GM23248 (cell line): ENCODE measurements at regions not wholly inside any gene's neighbourhood (a gene's known extent, or its start where the extent isn't known, plus 50 kb on each side); places are given as distances from the start of the nearest gene placed in this dataset.

ENCODE experiments used
- DNase-seq: peaks from one replicate; pipeline ENCODE4 v3.0.0-alpha.2; 2015
- H2AFZ ChIP-seq: fragments of 200-600 bp; sonication (generic); 2 replicates; pipeline ENCODE4 v1.6.1; 2016; ENCODE audit warnings: antibody characterized with exemption
- H3F3A ChIP-seq: fragments of 200-600 bp; sonication (generic); 2 replicates; pipeline ENCODE4 v1.6.1; 2016; ENCODE audit warnings: mild to moderate bottlenecking, antibody characterized with exemption, mixed run types; ENCODE audit not compliant: insufficient read depth
- H3K27ac ChIP-seq: fragments of 200-600 bp; sonication (generic); 2 replicates; pipeline ENCODE4 v1.5.1; 2016; ENCODE audit warnings: mild to moderate bottlenecking
- H3K27me3 ChIP-seq: fragments of 200-600 bp; sonication (generic); replicated peaks from 2 replicates; pipeline ENCODE4 v1.6.1; 2016; ENCODE audit warnings: mild to moderate bottlenecking; ENCODE audit not compliant: insufficient read depth
- H3K36me3 ChIP-seq: fragments of 200-600 bp; sonication (generic); 2 replicates; pipeline ENCODE4 v1.6.1; 2016; ENCODE audit warnings: low read depth, mild to moderate bottlenecking
- H3K4me1 ChIP-seq: fragments of 200-600 bp; sonication (generic); 2 replicates; pipeline ENCODE4 v1.6.1; 2016; ENCODE audit warnings: mild to moderate bottlenecking; ENCODE audit not compliant: insufficient read depth
- H3K4me2 ChIP-seq: fragments of 200-600 bp; sonication (generic); one replicate; pipeline ENCODE4 v1.6.1; 2016; ENCODE audit warnings: mild to moderate bottlenecking; ENCODE audit not compliant: unreplicated experiment
- H3K4me3 ChIP-seq: fragments of 200-600 bp; sonication (generic); 2 replicates; pipeline ENCODE4 v1.5.1; 2016; ENCODE audit warnings: mild to moderate bottlenecking
- H3K79me2 ChIP-seq: fragments of 200-600 bp; sonication (generic); 2 replicates; pipeline ENCODE4 v1.6.1; 2016; ENCODE audit warnings: mild to moderate bottlenecking; ENCODE audit not compliant: insufficient read depth
- H3K9ac ChIP-seq: fragments of 200-600 bp; sonication (generic); 2 replicates; pipeline ENCODE4 v1.6.1; 2016; ENCODE audit warnings: mild to moderate bottlenecking
- H3K9me2 ChIP-seq: fragments of 200-600 bp; sonication (generic); 2 replicates; pipeline ENCODE4 v1.6.1; 2016; ENCODE audit warnings: mixed run types, mild to moderate bottlenecking, moderate library complexity; ENCODE audit not compliant: insufficient read depth
- H3K9me3 ChIP-seq: fragments of 200-600 bp; sonication (generic); one replicate; pipeline ENCODE4 v1.6.1; 2017; ENCODE audit warnings: low read depth
- H4K20me1 ChIP-seq: fragments of 200-600 bp; sonication (generic); 2 replicates; pipeline ENCODE4 v1.6.0; 2016; ENCODE audit not compliant: insufficient read depth
- EZH2 ChIP-seq: fragments of 200-600 bp; sonication (generic); IDR thresholded peaks from 2 replicates; pipeline ENCODE4 v1.6.1; 2018; ENCODE audit warnings: antibody characterized with exemption, mild to moderate bottlenecking; ENCODE audit not compliant: insufficient read depth, poor library complexity, severe bottlenecking
- EZH2phosphoT487 ChIP-seq: fragments of 200-600 bp; sonication (generic); IDR thresholded peaks from 2 replicates; pipeline ENCODE4 v1.6.1; 2018; ENCODE audit warnings: antibody characterized with exemption, moderate library complexity, mild to moderate bottlenecking, low read depth; ENCODE audit not compliant: insufficient read depth
- WGBS, 2 experiments: methylation state at CpG; one replicate each; pipeline ENCODE4 v1.1.6; 2015 to 2017; ENCODE audit warnings: low lambda C conversion rate in 2 of 2, low coverage in 1 of 2; ENCODE audit errors: missing lambda C conversion rate in 2 of 2; 5-methylcytosine and 5-hydroxymethylcytosine counted together
- in situ Hi-C: fragments of 300-500 bp; cut with MboI; formaldehyde crosslinking; loops from 2 replicates; pipeline ENCODE4 v1.15.0; 2020

DNA sequence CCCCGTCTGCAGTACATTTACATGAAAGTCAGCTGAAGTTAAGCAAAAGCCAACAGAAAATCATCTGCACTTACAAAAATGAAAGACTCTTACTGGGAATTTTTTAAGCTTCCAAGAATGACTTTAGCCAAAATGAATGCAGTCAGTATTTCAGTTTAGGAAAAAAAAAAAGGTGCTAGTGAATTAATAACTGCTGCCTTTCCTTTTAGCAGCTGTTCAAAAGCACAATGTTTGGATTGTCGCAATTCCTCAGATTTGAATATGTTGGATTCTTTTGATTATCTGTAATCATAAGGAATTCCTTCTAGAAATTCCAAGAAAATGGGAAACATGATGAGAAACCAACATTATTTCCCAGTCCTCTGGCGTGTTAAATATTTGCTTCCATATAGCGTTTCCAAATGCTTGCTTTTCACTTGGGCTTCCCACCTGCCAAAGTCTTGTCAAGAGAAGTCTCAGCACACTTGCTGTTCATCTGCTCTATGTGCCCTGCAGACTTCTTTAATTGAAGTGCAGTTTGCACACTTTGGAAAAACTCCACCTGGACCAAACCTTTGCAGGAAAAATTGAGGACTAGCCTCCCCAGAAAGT, 653.0 kb upstream of the SLC39A10 start:
- H3K4me2 ChIP-seq: no peak overlapping the region
- H3K27me3 ChIP-seq: no peaks in the 10 kb centered on the region
- no peaks in the 10 kb centered on the region for H3K9me3 ChIP-seq
- H3K4me1 ChIP-seq: peaks cover 2% of the 10 kb centered on the region; the same call in 1 of the 2 replicates
- H2AFZ ChIP-seq: no peak overlapping the region
- no peaks in the 10 kb centered on the region for H3K36me3 ChIP-seq
- H3K9me2 ChIP-seq: no peaks in the 10 kb centered on the region
- WGBS, 2 experiments: 2 to 5% methylated on average over 4 of the region's 4 CpGs
- H3K9ac ChIP-seq: no peak overlapping the region
- no peak overlapping the region for H3K27ac ChIP-seq
- H3F3A ChIP-seq: no peaks in the 10 kb centered on the region
- DNase-seq: no peak
- no peaks in the 10 kb centered on the region for H3K79me2 ChIP-seq
- no peak overlapping the region for H3K4me3 ChIP-seq
- TF ChIP-seq EZH2 (no peak), EZH2phosphoT487 (no peak)
- in situ Hi-C loops: no loop called here
- H4K20me1 ChIP-seq: no peaks in the 10 kb centered on the region

- Histone ChIP-seq H3K9me2 (no peaks in the 10 kb centered on the region), H3K27ac (no peak overlapping the region), H3K4me3 (no peak overlapping the region), H3K4me1 (no peaks in the 10 kb centered on the region), H3F3A (no peaks in the 10 kb centered on the region), H3K27me3 (no peaks in the 10 kb centered on the region), H4K20me1 (no peaks in the 10 kb centered on the region), H3K9ac (no peak overlapping the region), H3K79me2 (no peaks in the 10 kb centered on the region), H3K9me3 (no peaks in the 10 kb centered on the region), H3K36me3 (no peaks in the 10 kb centered on the region), H2AFZ (no peak overlapping the region), H3K4me2 (no peak overlapping the region)
- no peak for TF ChIP-seq EZH2
- TF ChIP-seq EZH2phosphoT487: no peak
- DNase-seq: no peak
- in situ Hi-C loops: no loop called here
- 41 to 52% methylated on average over 3 of the region's 3 CpGs for WGBS, 2 experiments
Measured at GRCh38 chr2:195001924-195002323, 655.1 kb upstream of the SLC39A10 start.

- Histone ChIP-seq H3K27ac (no peak overlapping the region), H3F3A (no peaks in the 10 kb centered on the region), H3K79me2 (no peaks in the 10 kb centered on the region), H4K20me1 (no peaks in the 10 kb centered on the region), H3K36me3 (no peaks in the 10 kb centered on the region), H3K4me1 (no peaks in the 10 kb centered on the region), H3K9me2 (no peaks in the 10 kb centered on the region), H3K9ac (no peak overlapping the region), H3K4me3 (no peak overlapping the region), H3K27me3 (no peaks in the 10 kb centered on the region), H3K9me3 (no peaks in the 10 kb centered on the region), H2AFZ (no peak overlapping the region), H3K4me2 (no peak overlapping the region)
- in situ Hi-C loops: no loop called here
- no peak for DNase-seq
- 28 to 33% methylated on average over 4 of the region's 4 CpGs for WGBS, 2 experiments
- TF ChIP-seq EZH2phosphoT487: no peak
- no peak for TF ChIP-seq EZH2
Measured at GRCh38 chr2:194999771-195000170, 657.3 kb upstream of the SLC39A10 start.

DNA sequence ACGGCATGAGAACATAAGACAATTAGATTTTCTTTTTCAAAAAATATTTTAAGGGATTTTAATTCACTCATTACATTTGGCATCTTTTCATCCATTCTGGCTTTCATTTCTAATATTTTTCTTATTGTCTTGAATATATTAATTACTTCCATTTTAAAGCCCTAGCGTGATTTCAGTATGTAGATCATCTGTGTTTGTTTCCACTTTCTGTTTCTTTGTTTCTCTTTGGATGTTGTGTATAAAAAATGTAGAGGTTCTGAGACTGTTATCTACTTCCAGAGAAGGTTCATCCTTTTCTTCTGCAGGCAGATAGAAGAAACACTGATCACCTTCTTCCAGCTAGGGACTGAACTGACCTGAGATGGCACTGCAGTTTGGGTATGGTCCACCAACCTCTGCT, 664.4 kb upstream of the SLC39A10 start:
- Histone ChIP-seq H3K27me3 (no peaks in the 10 kb centered on the region), H3K79me2 (no peaks in the 10 kb centered on the region), H3K4me3 (no peak overlapping the region), H3K4me2 (no peak overlapping the region), H2AFZ (no peak overlapping the region), H3K9me2 (no peaks in the 10 kb centered on the region), H3K27ac (no peak overlapping the region), H3K9me3 (no peaks in the 10 kb centered on the region), H3K4me1 (no peaks in the 10 kb centered on the region), H3K9ac (no peak overlapping the region), H3F3A (no peaks in the 10 kb centered on the region), H4K20me1 (no peaks in the 10 kb centered on the region), H3K36me3 (no peaks in the 10 kb centered on the region)
- WGBS, 2 experiments: 1 to 4% methylated on average over 2 of the region's 2 CpGs
- in situ Hi-C loops: no loop called here
- DNase-seq: no peak
- TF ChIP-seq EZH2 (no peak), EZH2phosphoT487 (no peak)

DNA sequence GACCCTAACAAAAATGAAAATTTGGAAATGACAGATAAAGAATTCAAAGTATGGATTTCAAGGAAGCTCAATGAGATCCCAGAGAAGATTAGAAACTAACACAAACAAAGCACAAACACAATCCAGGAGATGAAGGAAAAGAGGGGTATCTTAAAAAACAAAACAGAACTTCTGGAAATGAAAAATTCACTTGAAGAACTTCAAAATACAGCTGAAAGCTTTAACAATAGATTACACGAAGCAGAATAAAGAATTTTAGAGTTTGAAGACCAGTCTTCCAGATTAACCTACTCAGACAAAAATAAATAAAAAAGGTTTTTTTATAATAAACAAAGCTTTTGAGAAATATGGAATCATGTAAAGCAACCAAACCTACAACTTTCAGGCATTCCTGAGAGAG, 671.8 kb upstream of the SLC39A10 start:
- in situ Hi-C loops: no loop called here
- Histone ChIP-seq H3K27ac (no peak overlapping the region), H4K20me1 (no peaks in the 10 kb centered on the region), H3K27me3 (no peaks in the 10 kb centered on the region), H3K9me3 (peaks cover 2% of the 10 kb centered on the region), H3K9me2 (no peaks in the 10 kb centered on the region), H3K79me2 (no peaks in the 10 kb centered on the region), H3K36me3 (no peaks in the 10 kb centered on the region), H2AFZ (no peak overlapping the region), H3K4me1 (no peaks in the 10 kb centered on the region), H3K4me2 (no peak overlapping the region), H3K4me3 (no peak overlapping the region), H3F3A (no peaks in the 10 kb centered on the region), H3K9ac (no peak overlapping the region)
- no peak for TF ChIP-seq EZH2
- no peak for DNase-seq
- WGBS, 2 experiments: 0 to 3% methylated on average over 1 of the region's 1 CpG
